Liver (tissue), 8 donors: ENCODE measurements at regions not wholly inside any gene's neighbourhood (a gene's known extent, or its start where the extent isn't known, plus 50 kb on each side); places are given as distances from the start of the nearest gene placed in this dataset.
"Not testable (repeated sequence)": the region's sequence is repeated elsewhere in the genome, so short reads cannot be mapped to it uniquely, and the experiment has no call there.

Source experiments
- DNase-seq: peaks from one replicate; pipeline ENCODE4 v3.0.0-alpha.2; 2017; ENCODE audit warnings: low spot score
- H3K27ac ChIP-seq, 2 donors: one replicate each; pipeline ENCODE4 v1.7.0; 2013; ENCODE audit warnings: inconsistent platforms in 2 of 2, low read length in 2 of 2, control low read depth in 1 of 2, low read depth in 1 of 2, mild to moderate bottlenecking in 1 of 2
- H3K27me3 ChIP-seq, 4 donors: one replicate each; pipeline versions ENCODE4 v1.6.1 to v1.7.0; 2013; ENCODE audit warnings: low read length in 3 of 4, inconsistent platforms in 1 of 4, mild to moderate bottlenecking in 1 of 4, moderate library complexity in 1 of 4; ENCODE audit not compliant: control insufficient read depth in 4 of 4, insufficient read depth in 4 of 4
- H3K36me3 ChIP-seq, 4 donors: one replicate each; pipeline versions ENCODE4 v1.6.1 to v1.7.0; 2013; ENCODE audit warnings: low read length in 3 of 4, mild to moderate bottlenecking in 3 of 4, low read depth in 1 of 4, moderate library complexity in 1 of 4; ENCODE audit not compliant: control insufficient read depth in 4 of 4, insufficient read depth in 3 of 4
- H3K4me1 ChIP-seq, 4 donors: one replicate each; pipeline versions ENCODE4 v1.6.1 to v1.7.0; 2013; ENCODE audit warnings: low read length in 3 of 4, mild to moderate bottlenecking in 3 of 4, moderate library complexity in 1 of 4; ENCODE audit not compliant: control insufficient read depth in 4 of 4, insufficient read depth in 4 of 4
- H3K4me3 ChIP-seq, 3 donors: one replicate each; pipeline versions ENCODE4 v1.6.1 to v1.7.0; 2013; ENCODE audit warnings: low read length in 3 of 3, control low read depth in 1 of 3, low read depth in 1 of 3, mild to moderate bottlenecking in 1 of 3
- H3K9ac ChIP-seq, 2 donors: one replicate each; pipeline ENCODE4 v1.7.0; 2013; ENCODE audit warnings: low read length in 2 of 2, mild to moderate bottlenecking in 2 of 2, moderate library complexity in 2 of 2, control low read depth in 1 of 2, low read depth in 1 of 2
- H3K9me3 ChIP-seq, 4 donors: one replicate each; pipeline versions ENCODE4 v1.6.1 to v1.7.0; 2013; ENCODE audit warnings: low read length in 3 of 4; ENCODE audit not compliant: control insufficient read depth in 4 of 4
- ATF3 ChIP-seq: IDR thresholded peaks from 2 replicates; pipeline ENCODE4 v1.6.1; 2016; ENCODE audit warnings: antibody characterized with exemption
- EGR1 ChIP-seq, 2 donors: IDR thresholded peaks; 2 replicates each; pipeline ENCODE4 v1.6.1; 2016 to 2018; ENCODE audit warnings: antibody characterized with exemption in 2 of 2, low read depth in 2 of 2
- FOXA2 ChIP-seq: IDR thresholded peaks from 2 replicates; pipeline ENCODE4 v1.6.1; 2016; ENCODE audit warnings: antibody characterized with exemption
- GABPA ChIP-seq, 2 donors: IDR thresholded peaks in 1 of 2; conservative IDR thresholded peaks in 1 of 2; 2 replicates each; pipeline ENCODE4 v1.6.1; 2016; ENCODE audit warnings: antibody characterized with exemption in 2 of 2, mild to moderate bottlenecking in 1 of 2, moderate library complexity in 1 of 2
- HNF4A ChIP-seq, 2 donors: conservative IDR thresholded peaks; 2 replicates each; pipeline ENCODE4 v1.6.1; 2016; ENCODE audit warnings: antibody characterized with exemption in 2 of 2, mild to moderate bottlenecking in 2 of 2
- RAD21 ChIP-seq, 2 donors: IDR thresholded peaks; 2 replicates each; pipeline ENCODE4 v1.6.1; 2016; ENCODE audit warnings: antibody characterized with exemption in 2 of 2, mild to moderate bottlenecking in 2 of 2
- SP1 ChIP-seq: IDR thresholded peaks from 2 replicates; pipeline ENCODE4 v1.6.1; 2018; ENCODE audit warnings: antibody characterized with exemption, mild to moderate bottlenecking
- TAF1 ChIP-seq: conservative IDR thresholded peaks from 2 replicates; pipeline ENCODE4 v1.6.1; 2016; ENCODE audit warnings: antibody characterized with exemption, mild to moderate bottlenecking
- YY1 ChIP-seq: IDR thresholded peaks from 2 replicates; pipeline ENCODE4 v1.6.1; 2016; ENCODE audit warnings: antibody characterized with exemption, mild to moderate bottlenecking
- ZBTB33 ChIP-seq: IDR thresholded peaks from 2 replicates; pipeline ENCODE4 v1.6.1; 2016; ENCODE audit warnings: antibody characterized with exemption
- WGBS: extraction: QIAGEN DNeasy Blood & Tissue Kit; methylation state at CpG from one replicate; pipeline ENCODE4 v1.1.7; 2013; 5-methylcytosine and 5-hydroxymethylcytosine counted together
- TF ChIP-seq, protein P1 (sequence below): fragments of 150-350 bp; IDR thresholded peaks from 2 replicates; pipeline ENCODE4 v1.5.1; 2017; ENCODE audit warnings: improper control_type of control experiment, low read depth, low read length; ENCODE audit not compliant: missing input control
- TF ChIP-seq, protein P2 (sequence below): IDR thresholded peaks from 2 replicates; pipeline ENCODE4 v1.6.1; 2016; ENCODE audit warnings: antibody characterized with exemption, mild to moderate bottlenecking
- donor health status: healthy.
- donor health status: healthy.
- donor health status: healthy.
- donor health status: healthy.
- donor health status: healthy.

DNA sequence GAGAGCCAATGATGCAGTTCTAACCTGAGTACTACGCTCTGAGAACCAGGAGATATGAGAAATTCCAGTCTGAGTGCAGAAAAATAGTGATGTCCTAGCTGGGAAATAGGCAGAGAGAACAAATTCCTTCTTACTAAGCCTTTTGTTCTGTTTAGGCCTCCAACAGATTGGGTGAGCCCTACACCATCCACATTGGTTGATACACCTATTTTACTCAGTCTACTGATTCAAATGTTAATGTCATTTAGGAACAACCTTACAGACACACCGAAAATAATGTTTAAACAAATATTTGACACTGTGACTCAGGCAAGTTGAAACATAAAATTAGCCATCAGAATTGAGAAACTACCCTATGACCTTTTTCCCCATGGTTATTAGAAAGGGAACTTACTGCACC is 333.9 kb upstream of the IZUMO3 start:
- no peaks in the 10 kb centered on the region for H3K36me3 ChIP-seq
- no peak overlapping the region for H3K4me3 ChIP-seq
- H3K4me1 ChIP-seq, result no peaks in the 10 kb centered on the region
- 54% methylated on average over 2 of the region's 2 CpGs for WGBS
- no peak for TF ChIP-seq FOXA2
- no peak for TF ChIP-seq GABPA (IDR thresholded peaks at IDR 0.05 in 1 of 2, conservative IDR thresholded peaks at IDR 0.05 in 1 of 2)
- TF ChIP-seq, protein P1, sequence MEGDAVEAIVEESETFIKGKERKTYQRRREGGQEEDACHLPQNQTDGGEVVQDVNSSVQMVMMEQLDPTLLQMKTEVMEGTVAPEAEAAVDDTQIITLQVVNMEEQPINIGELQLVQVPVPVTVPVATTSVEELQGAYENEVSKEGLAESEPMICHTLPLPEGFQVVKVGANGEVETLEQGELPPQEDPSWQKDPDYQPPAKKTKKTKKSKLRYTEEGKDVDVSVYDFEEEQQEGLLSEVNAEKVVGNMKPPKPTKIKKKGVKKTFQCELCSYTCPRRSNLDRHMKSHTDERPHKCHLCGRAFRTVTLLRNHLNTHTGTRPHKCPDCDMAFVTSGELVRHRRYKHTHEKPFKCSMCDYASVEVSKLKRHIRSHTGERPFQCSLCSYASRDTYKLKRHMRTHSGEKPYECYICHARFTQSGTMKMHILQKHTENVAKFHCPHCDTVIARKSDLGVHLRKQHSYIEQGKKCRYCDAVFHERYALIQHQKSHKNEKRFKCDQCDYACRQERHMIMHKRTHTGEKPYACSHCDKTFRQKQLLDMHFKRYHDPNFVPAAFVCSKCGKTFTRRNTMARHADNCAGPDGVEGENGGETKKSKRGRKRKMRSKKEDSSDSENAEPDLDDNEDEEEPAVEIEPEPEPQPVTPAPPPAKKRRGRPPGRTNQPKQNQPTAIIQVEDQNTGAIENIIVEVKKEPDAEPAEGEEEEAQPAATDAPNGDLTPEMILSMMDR, result no peak
- TF ChIP-seq, protein P2, sequence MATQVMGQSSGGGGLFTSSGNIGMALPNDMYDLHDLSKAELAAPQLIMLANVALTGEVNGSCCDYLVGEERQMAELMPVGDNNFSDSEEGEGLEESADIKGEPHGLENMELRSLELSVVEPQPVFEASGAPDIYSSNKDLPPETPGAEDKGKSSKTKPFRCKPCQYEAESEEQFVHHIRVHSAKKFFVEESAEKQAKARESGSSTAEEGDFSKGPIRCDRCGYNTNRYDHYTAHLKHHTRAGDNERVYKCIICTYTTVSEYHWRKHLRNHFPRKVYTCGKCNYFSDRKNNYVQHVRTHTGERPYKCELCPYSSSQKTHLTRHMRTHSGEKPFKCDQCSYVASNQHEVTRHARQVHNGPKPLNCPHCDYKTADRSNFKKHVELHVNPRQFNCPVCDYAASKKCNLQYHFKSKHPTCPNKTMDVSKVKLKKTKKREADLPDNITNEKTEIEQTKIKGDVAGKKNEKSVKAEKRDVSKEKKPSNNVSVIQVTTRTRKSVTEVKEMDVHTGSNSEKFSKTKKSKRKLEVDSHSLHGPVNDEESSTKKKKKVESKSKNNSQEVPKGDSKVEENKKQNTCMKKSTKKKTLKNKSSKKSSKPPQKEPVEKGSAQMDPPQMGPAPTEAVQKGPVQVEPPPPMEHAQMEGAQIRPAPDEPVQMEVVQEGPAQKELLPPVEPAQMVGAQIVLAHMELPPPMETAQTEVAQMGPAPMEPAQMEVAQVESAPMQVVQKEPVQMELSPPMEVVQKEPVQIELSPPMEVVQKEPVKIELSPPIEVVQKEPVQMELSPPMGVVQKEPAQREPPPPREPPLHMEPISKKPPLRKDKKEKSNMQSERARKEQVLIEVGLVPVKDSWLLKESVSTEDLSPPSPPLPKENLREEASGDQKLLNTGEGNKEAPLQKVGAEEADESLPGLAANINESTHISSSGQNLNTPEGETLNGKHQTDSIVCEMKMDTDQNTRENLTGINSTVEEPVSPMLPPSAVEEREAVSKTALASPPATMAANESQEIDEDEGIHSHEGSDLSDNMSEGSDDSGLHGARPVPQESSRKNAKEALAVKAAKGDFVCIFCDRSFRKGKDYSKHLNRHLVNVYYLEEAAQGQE, result no peak
- no peak for TF ChIP-seq ZBTB33
- no peak for TF ChIP-seq RAD21 (IDR thresholded peaks at IDR 0.05)
- TF ChIP-seq YY1, result no peak
- TF ChIP-seq SP1, result no peak
- TF ChIP-seq ATF3, result no peak
- no peak for TF ChIP-seq HNF4A (conservative IDR thresholded peaks at IDR 0.05)
- no peak for TF ChIP-seq EGR1 (IDR thresholded peaks at IDR 0.05; ENCODE audit: low read depth in 2 of 2)
- no peak for TF ChIP-seq TAF1
- no peaks in the 10 kb centered on the region for H3K9me3 ChIP-seq
- H3K27ac ChIP-seq, result no peak overlapping the region
- H3K9ac ChIP-seq, result no peak overlapping the region
- no peak for DNase-seq
- H3K27me3 ChIP-seq, result no peaks in the 10 kb centered on the region

- 50% methylated on average over 1 of the region's 1 CpG for WGBS
- H3K9ac ChIP-seq, H3K27ac ChIP-seq: not testable (repeated sequence)
Observed at GRCh38 chr9:24856601-24857000, 310.9 kb upstream of the IZUMO3 start.

More at GRCh38 chr9:24856601-24857000, 310.9 kb upstream of the IZUMO3 start:
- H3K4me3 ChIP-seq, H3K36me3 ChIP-seq, H3K4me1 ChIP-seq, H3K9me3 ChIP-seq, H3K27me3 ChIP-seq, DNase-seq: not testable (repeated sequence)
